ENCODE measurements at regions not wholly inside any gene's neighbourhood (a gene's known extent, or its start where the extent isn't known, plus 50 kb on each side); places are given as distances from the start of the nearest gene placed in this dataset.

GRCh38 chr16:88306860-88307545, 75.8 kb upstream of the ZNF469 start (continued):
- TF ChIP-seq STAT6 (CRISPR knock-in tag; IDR thresholded peaks at IDR 0.05), result no peak
- TF ChIP-seq ZFP91 (CRISPR knock-in tag; IDR thresholded peaks at IDR 0.05), result no peak
- no peak for TF ChIP-seq ARID3B (CRISPR knock-in tag; IDR thresholded peaks at IDR 0.05; ENCODE audit: borderline replicate concordance)
- TF ChIP-seq NR2C2 (CRISPR knock-in tag; IDR thresholded peaks at IDR 0.05), result no peak
- no peak for TF ChIP-seq NR2C2 (tag; IDR thresholded peaks at IDR 0.05)
- TF ChIP-seq MGA (IDR thresholded peaks at IDR 0.05), result no peak
- TF ChIP-seq ATF4 (CRISPR knock-in tag; IDR thresholded peaks at IDR 0.05), result no peak

Data from K562 (cell line).